CD4-positive, alpha-beta T cell treated with Interferon alpha-2 for 1 hour (primary cell): ENCODE measurements at regions not wholly inside any gene's neighbourhood (a gene's known extent, or its start where the extent isn't known, plus 50 kb on each side); places are given as distances from the start of the nearest gene placed in this dataset.

ENCODE experiments used
- DNase-seq, 2 donors: peaks; one replicate each; pipeline ENCODE4 v3.0.0-alpha.2; 2020 to 2022

- DNase-seq, result no peak
These were observed 204.2 kb upstream of the FOXF1 start for GRCh38 chr16:86306011-86306644.

- no peak for DNase-seq
These were observed 203.4 kb upstream of the FOXF1 start for GRCh38 chr16:86306811-86307513.

GRCh38 chr16:86307514-86307903, 202.8 kb upstream of the FOXF1 start:
- DNase-seq, result no peak

- DNase-seq, result no peak
These were observed 201.8 kb upstream of the FOXF1 start for GRCh38 chr16:86308514-86308913.

GRCh38 chr16:86313631-86314030, 196.7 kb upstream of the FOXF1 start:
- DNase-seq, result no peak

GRCh38 chr16:86314402-86315025, 195.8 kb upstream of the FOXF1 start:
- DNase-seq, result no peak

- DNase-seq, result no peak
These were observed 193.1 kb upstream of the FOXF1 start for GRCh38 chr16:86316967-86317812.

- no peak for DNase-seq
These were observed 192.3 kb upstream of the FOXF1 start for GRCh38 chr16:86317813-86318650.

- DNase-seq, result no peak
These were observed 190.6 kb upstream of the FOXF1 start for GRCh38 chr16:86319585-86320236.

GRCh38 chr16:86320237-86320595, 190.1 kb upstream of the FOXF1 start:
- no peak for DNase-seq

GRCh38 chr16:86321491-86321890, 188.8 kb upstream of the FOXF1 start:
- DNase-seq, result no peak

GRCh38 chr16:86322283-86322682, 188.0 kb upstream of the FOXF1 start:
- DNase-seq, result no peak

GRCh38 chr16:86322806-86323205, 187.5 kb upstream of the FOXF1 start:
- no peak for DNase-seq

- DNase-seq, result no peak
These were observed 186.0 kb upstream of the FOXF1 start for GRCh38 chr16:86324320-86324719.

GRCh38 chr16:86325360-86325759, 185.0 kb upstream of the FOXF1 start:
- DNase-seq, result no peak

GRCh38 chr16:86325895-86326294, 184.4 kb upstream of the FOXF1 start:
- no peak for DNase-seq

- no peak for DNase-seq
These were observed 183.0 kb upstream of the FOXF1 start for GRCh38 chr16:86327321-86327720.

- no peak for DNase-seq
These were observed 179.4 kb upstream of the FOXF1 start for GRCh38 chr16:86330906-86331305.

GRCh38 chr16:86334079-86334635, 176.2 kb upstream of the FOXF1 start:
- no peak for DNase-seq

GRCh38 chr16:86335266-86336172, 174.8 kb upstream of the FOXF1 start:
- DNase-seq, result no peak

GRCh38 chr16:86337138-86337537, 173.2 kb upstream of the FOXF1 start:
- no peak for DNase-seq
